ENCODE measurements at regions not wholly inside any gene's neighbourhood (a gene's known extent, or its start where the extent isn't known, plus 50 kb on each side); places are given as distances from the start of the nearest gene placed in this dataset.

GRCh38 chr7:148472406-148472805 is 118.2 kb upstream of the C7orf33 start:
- no peak for DNase-seq (ENCODE audit: low spot score)
- ATAC-seq, result no peak
- intact Hi-C loops (cut with DNase I), result no loop called here

- intact Hi-C loops (cut with DNase I), result no loop called here
- DNase-seq (ENCODE audit: low spot score), result no peak
- no peak for ATAC-seq
These were observed 116.7 kb upstream of the C7orf33 start for GRCh38 chr7:148473703-148474480.

GRCh38 chr7:148474481-148475025 is 116.0 kb upstream of the C7orf33 start:
- ATAC-seq (no peak), DNase-seq (ENCODE audit: low spot score) (no peak)
- intact Hi-C loops (cut with DNase I), result no loop called here

- intact Hi-C loops (cut with DNase I), result no loop called here
- DNase-seq (ENCODE audit: low spot score) (no peak), ATAC-seq (no peak)
These were observed 112.0 kb upstream of the C7orf33 start for GRCh38 chr7:148478551-148478950.

GRCh38 chr7:148480479-148481146 is 110.0 kb upstream of the C7orf33 start:
- DNase-seq (ENCODE audit: low spot score) (no peak), ATAC-seq (peak; percentile 61)
- intact Hi-C loops (cut with DNase I), result no loop called here

- DNase-seq (ENCODE audit: low spot score) (no peak), ATAC-seq (peak; percentile 30)
- intact Hi-C loops (cut with DNase I), result no loop called here
These were observed 109.4 kb upstream of the C7orf33 start for GRCh38 chr7:148481147-148481526.

GRCh38 chr7:148481971-148482626 is 108.5 kb upstream of the C7orf33 start:
- intact Hi-C loops (cut with DNase I), result no loop called here

GRCh38 chr7:148483515-148484308 is 106.9 kb upstream of the C7orf33 start:
- DNase-seq (ENCODE audit: low spot score) (no peak), ATAC-seq (no peak)
- intact Hi-C loops (cut with DNase I), result no loop called here

More at GRCh38 chr7:148481971-148482626, 108.5 kb upstream of the C7orf33 start:
- ATAC-seq (no peak), DNase-seq (ENCODE audit: low spot score) (no peak)

GRCh38 chr7:148484486-148484885 is 106.1 kb upstream of the C7orf33 start:
- ATAC-seq (no peak), DNase-seq (ENCODE audit: low spot score) (no peak)
- intact Hi-C loops (cut with DNase I), result no loop called here

- intact Hi-C loops (cut with DNase I), result no loop called here
- DNase-seq (ENCODE audit: low spot score) (no peak), ATAC-seq (no peak)
These were observed 104.9 kb upstream of the C7orf33 start for GRCh38 chr7:148485618-148486017.

GRCh38 chr7:148486937-148487336 is 103.6 kb upstream of the C7orf33 start:
- ATAC-seq (no peak), DNase-seq (ENCODE audit: low spot score) (no peak)
- intact Hi-C loops (cut with DNase I), result no loop called here

GRCh38 chr7:148487912-148488311 is 102.7 kb upstream of the C7orf33 start:
- DNase-seq (ENCODE audit: low spot score), result no peak
- intact Hi-C loops (cut with DNase I), result no loop called here
- no peak for ATAC-seq

GRCh38 chr7:148489678-148490077 is 100.9 kb upstream of the C7orf33 start:
- no peak for ATAC-seq
- DNase-seq (ENCODE audit: low spot score), result no peak
- intact Hi-C loops (cut with DNase I), result no loop called here

GRCh38 chr7:148492157-148492860 is 98.3 kb upstream of the C7orf33 start:
- no peak for ATAC-seq
- no peak for DNase-seq (ENCODE audit: low spot score)
- intact Hi-C loops (cut with DNase I), result no loop called here

- intact Hi-C loops (cut with DNase I), result no loop called here
- ATAC-seq, result no peak
- DNase-seq (ENCODE audit: low spot score), result no peak
These were observed 95.0 kb upstream of the C7orf33 start for GRCh38 chr7:148495605-148496004.

- intact Hi-C loops (cut with DNase I), result loop anchor here (10.0 kb wide), 1 partner anchor 464 kb away; no protein-coding TSS in a partner anchor
- ATAC-seq (no peak), DNase-seq (ENCODE audit: low spot score) (no peak)
These were observed 89.6 kb upstream of the C7orf33 start for GRCh38 chr7:148500978-148501377.

- DNase-seq (ENCODE audit: low spot score), result no peak
- no peak for ATAC-seq
- intact Hi-C loops (cut with DNase I), result loop anchor here (10.0 kb wide), 1 partner anchor 461 kb away; no protein-coding TSS in a partner anchor
These were observed 86.6 kb upstream of the C7orf33 start for GRCh38 chr7:148503900-148504487.

All from sciatic nerve (tissue), 2 donors.